HEK293 (cell line): ENCODE measurements at regions not wholly inside any gene's neighbourhood (a gene's known extent, or its start where the extent isn't known, plus 50 kb on each side); places are given as distances from the start of the nearest gene placed in this dataset.

Experiments used
- CTCF ChIA-PET: fragments of 350-600 bp; formaldehyde crosslinking; extraction: SDS; loops from one replicate; lab custom pipeline; 2021; ENCODE audit warnings: antibody characterized with exemption; lab: Yijun Ruan, JAX
- POLR2A ChIA-PET: fragments of 300-600 bp; formaldehyde crosslinking; extraction: SDS; loops from one replicate; lab custom pipeline; 2020; ENCODE audit warnings: antibody characterized with exemption, inconsistent platforms; lab: Yijun Ruan, JAX
- H3K27ac ChIP-seq: fragments of 200-500 bp; sonication (Bioruptor generic); 2 replicates; pipeline ENCODE4 v1.5.1; 2014; ENCODE audit warnings: low read depth, low read length, control low read depth, inconsistent platforms; ENCODE audit errors: extremely low read depth
- H3K36me3 ChIP-seq, 2 experiments: fragments of 200-500 bp in 1 of 2; sonication (Bioruptor generic) in 1 of 2; 1 replicate in 1 of 2; 2 replicates in 1 of 2; pipeline ENCODE4 v1.5.1; 2014 to 2017; ENCODE audit warnings: inconsistent platforms in 2 of 2, low read length in 2 of 2; ENCODE audit not compliant: control insufficient read depth in 2 of 2, insufficient read depth in 1 of 2
- H3K4me1 ChIP-seq: fragments of 200-500 bp; sonication (Bioruptor generic); 2 replicates; pipeline ENCODE4 v1.5.1; 2014; ENCODE audit warnings: mild to moderate bottlenecking, low read length, inconsistent platforms; ENCODE audit not compliant: control insufficient read depth, insufficient read depth
- H3K4me3 ChIP-seq: 2 replicates; pipeline ENCODE4 v1.5.1; 2011; ENCODE audit warnings: low read depth, mild to moderate bottlenecking, control low read depth, low read length, moderate library complexity
- H3K9me3 ChIP-seq: fragments of 200-500 bp; sonication (Bioruptor generic); 2 replicates; pipeline ENCODE4 v1.5.1; 2014; ENCODE audit warnings: low read depth, low read length, inconsistent platforms; ENCODE audit not compliant: control insufficient read depth, insufficient read depth
- FEZF1 ChIP-seq: fragments of 450-650 bp; formaldehyde crosslinking; IDR thresholded peaks from 2 replicates; pipeline ENCODE4 v1.5.1; 2016; ENCODE audit warnings: missing biosample characterization, missing genetic modification characterization
- HOXC10 ChIP-seq: sonication (generic); formaldehyde crosslinking; IDR thresholded peaks from 2 replicates; pipeline ENCODE4 v1.8.1; 2023; ENCODE audit warnings: mild to moderate bottlenecking, missing genetic modification reagents
- KLF8 ChIP-seq: fragments of 450-650 bp; formaldehyde crosslinking; IDR thresholded peaks from 2 replicates; pipeline ENCODE4 v1.5.1; 2016; ENCODE audit warnings: missing biosample characterization, missing genetic modification characterization
- MZF1 ChIP-seq: fragments of 450-650 bp; formaldehyde crosslinking; IDR thresholded peaks from 2 replicates; pipeline ENCODE4 v1.5.1; 2017; ENCODE audit warnings: missing biosample characterization, missing genetic modification characterization, borderline replicate concordance
- PATZ1 ChIP-seq: fragments of 450-650 bp; formaldehyde crosslinking; IDR thresholded peaks from 2 replicates; pipeline ENCODE4 v1.5.1; 2016; ENCODE audit warnings: missing biosample characterization, missing genetic modification characterization
- RBAK ChIP-seq: fragments of 450-650 bp; formaldehyde crosslinking; IDR thresholded peaks from 2 replicates; pipeline ENCODE4 v1.5.1; 2016; ENCODE audit warnings: missing biosample characterization, missing genetic modification characterization
- SETDB1 ChIP-seq: IDR thresholded peaks from one replicate; pipeline ENCODE4 v1.6.1; 2017; ENCODE audit warnings: mild to moderate bottlenecking, low read length, moderate library complexity, mixed read lengths; ENCODE audit not compliant: insufficient read length
- SP7 ChIP-seq: fragments of 450-650 bp; formaldehyde crosslinking; IDR thresholded peaks from 2 replicates; pipeline ENCODE4 v1.5.1; 2016; ENCODE audit warnings: missing biosample characterization, missing genetic modification characterization
- ZNF133 ChIP-seq: fragments of 450-650 bp; formaldehyde crosslinking; IDR thresholded peaks from 2 replicates; pipeline ENCODE4 v1.5.1; 2016; ENCODE audit warnings: missing biosample characterization, missing genetic modification characterization
- ZNF140 ChIP-seq: fragments of 450-650 bp; formaldehyde crosslinking; IDR thresholded peaks from 2 replicates; pipeline ENCODE4 v1.5.1; 2016; ENCODE audit warnings: missing biosample characterization, missing genetic modification characterization
- ZNF239 ChIP-seq: fragments of 450-650 bp; formaldehyde crosslinking; IDR thresholded peaks from 2 replicates; pipeline ENCODE4 v1.5.1; 2016; ENCODE audit warnings: missing biosample characterization, missing genetic modification characterization
- ZNF248 ChIP-seq: fragments of 450-650 bp; formaldehyde crosslinking; IDR thresholded peaks from 2 replicates; pipeline ENCODE4 v1.5.1; 2017; ENCODE audit warnings: missing biosample characterization, missing genetic modification characterization
- ZNF335 ChIP-seq: fragments of 450-650 bp; formaldehyde crosslinking; conservative IDR thresholded peaks from 2 replicates; pipeline ENCODE4 v1.5.1; 2016; ENCODE audit warnings: missing biosample characterization, missing genetic modification characterization
- ZNF398 ChIP-seq: fragments of 450-650 bp; formaldehyde crosslinking; IDR thresholded peaks from 2 replicates; pipeline ENCODE4 v1.5.1; 2017; ENCODE audit warnings: missing biosample characterization, missing genetic modification characterization
- ZNF423 ChIP-seq: fragments of 450-650 bp; formaldehyde crosslinking; IDR thresholded peaks from 2 replicates; pipeline ENCODE4 v1.5.1; 2016; ENCODE audit warnings: missing biosample characterization, missing genetic modification characterization
- ZNF433 ChIP-seq: fragments of 450-650 bp; formaldehyde crosslinking; IDR thresholded peaks from 2 replicates; pipeline ENCODE4 v1.5.1; 2016; ENCODE audit warnings: missing biosample characterization, missing genetic modification characterization, low read depth
- ZNF529 ChIP-seq: fragments of 450-650 bp; formaldehyde crosslinking; IDR thresholded peaks from 2 replicates; pipeline ENCODE4 v1.5.1; 2017; ENCODE audit warnings: missing genetic modification characterization, missing biosample characterization; ENCODE audit not compliant: insufficient replicate concordance
- ZNF555 ChIP-seq: fragments of 450-650 bp; formaldehyde crosslinking; conservative IDR thresholded peaks from 2 replicates; pipeline ENCODE4 v1.5.1; 2017; ENCODE audit warnings: missing biosample characterization, mild to moderate bottlenecking, missing genetic modification characterization, inconsistent platforms
- ZNF830 ChIP-seq: fragments of 450-650 bp; IDR thresholded peaks from 2 replicates; pipeline ENCODE4 v1.5.0; 2018; ENCODE audit warnings: missing biosample characterization, missing genetic modification characterization, low read depth, mild to moderate bottlenecking, moderate library complexity
- ZNF837 ChIP-seq: fragments of 450-650 bp; formaldehyde crosslinking; IDR thresholded peaks from 2 replicates; pipeline ENCODE4 v1.5.1; 2016; ENCODE audit warnings: missing biosample characterization, missing genetic modification characterization
- ZSCAN30 ChIP-seq: fragments of 450-650 bp; IDR thresholded peaks from 2 replicates; pipeline ENCODE4 v1.5.1; 2018; ENCODE audit warnings: missing biosample characterization, mild to moderate bottlenecking, missing genetic modification characterization, moderate library complexity
- ZSCAN5A ChIP-seq: fragments of 450-650 bp; formaldehyde crosslinking; IDR thresholded peaks from 2 replicates; pipeline ENCODE4 v1.5.1; 2016; ENCODE audit warnings: missing biosample characterization, missing genetic modification characterization

DNA sequence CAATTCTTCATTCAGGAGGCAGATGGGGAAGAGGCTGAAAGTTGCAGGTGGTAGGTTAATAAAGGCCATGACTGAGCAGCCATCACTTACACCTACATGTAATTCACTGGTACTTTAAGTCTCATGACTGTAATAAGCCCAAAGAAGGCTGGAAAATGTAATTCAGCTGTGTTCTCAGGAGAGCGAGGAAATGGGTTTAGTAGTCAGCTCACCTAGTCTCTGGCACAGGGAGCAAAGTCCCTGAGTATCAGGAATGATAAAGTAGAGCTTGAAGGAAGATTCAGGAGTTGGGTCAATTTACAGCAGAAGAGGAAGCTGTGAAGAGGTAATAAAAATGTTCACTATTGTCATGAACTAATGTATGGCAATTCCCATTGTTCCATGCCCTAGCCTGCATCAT, 393.4 kb upstream of the KAZN start:
- TF ChIP-seq ZNF529 (tag by site-specific recombination) (no peak), KLF8 (tag by site-specific recombination) (no peak), RBAK (tag by site-specific recombination) (no peak), ZSCAN30 (tag by site-specific recombination) (no peak), ZNF239 (tag by site-specific recombination) (no peak)
- ChIA-PET CTCF (no interaction called here), POLR2A (no interaction called here)
- H3K27ac ChIP-seq, result no peak overlapping the region
- no peaks in the 10 kb centered on the region for H3K36me3 ChIP-seq
- no peaks in the 10 kb centered on the region for H3K9me3 ChIP-seq
- H3K4me3 ChIP-seq, result no peak overlapping the region
- H3K4me1 ChIP-seq, result no peaks in the 10 kb centered on the region

DNA sequence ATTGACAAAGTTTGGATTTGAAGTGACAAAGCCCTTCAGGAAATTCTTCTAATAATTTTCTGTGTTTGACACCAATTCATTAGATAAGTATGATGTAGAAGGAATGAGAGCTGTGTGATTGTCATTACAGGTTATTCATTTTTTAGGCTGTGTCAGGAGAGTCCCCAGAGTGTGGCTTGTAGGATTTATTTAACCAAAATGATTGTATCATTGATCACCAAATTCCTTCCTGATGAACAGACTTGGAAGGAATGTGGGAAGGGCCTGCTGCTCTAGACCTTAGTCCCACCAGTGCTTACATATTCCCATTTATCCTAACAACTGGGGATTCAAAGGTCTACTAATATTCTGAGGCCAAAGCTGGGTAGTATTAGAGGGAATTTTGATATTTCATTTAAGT, 383.3 kb upstream of the KAZN start:
- ChIA-PET POLR2A (interaction anchor here (0.5 kb wide), 1 partner anchor 692 kb away, joined by 4 read pairs; no protein-coding TSS in a partner anchor), CTCF (no interaction called here)
- no peak overlapping the region for H3K4me3 ChIP-seq
- H3K36me3 ChIP-seq, result no peaks in the 10 kb centered on the region
- H3K27ac ChIP-seq, result no peak overlapping the region
- H3K4me1 ChIP-seq, result no peaks in the 10 kb centered on the region
- no peak for TF ChIP-seq ZNF555
- H3K9me3 ChIP-seq, result no peaks in the 10 kb centered on the region

DNA sequence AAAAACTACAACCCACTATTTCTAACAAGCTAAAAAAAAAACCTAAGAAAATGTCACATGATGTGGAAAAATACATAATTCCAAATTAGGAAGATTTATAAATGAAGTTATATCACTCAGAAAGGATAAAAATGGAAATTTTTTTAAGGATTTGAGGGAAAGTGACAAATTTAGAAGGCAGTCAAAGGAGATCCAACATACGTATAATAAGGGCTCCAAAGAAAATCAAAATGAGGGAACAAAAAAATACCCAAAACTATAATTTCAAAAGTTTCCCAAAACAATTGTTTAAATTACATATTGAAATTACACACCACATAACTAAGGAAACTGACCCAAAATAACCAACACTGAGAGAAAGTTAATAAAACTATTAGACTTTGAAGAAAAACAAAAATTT, 381.1 kb upstream of the KAZN start:
- POLR2A ChIA-PET, result no interaction called here
- no peak overlapping the region for H3K4me3 ChIP-seq
- TF ChIP-seq ZNF423, result no peak
- TF ChIP-seq SETDB1, result peak; percentile 95
- no peak for TF ChIP-seq MZF1 (tag by site-specific recombination)
- no peak for TF ChIP-seq ZNF140 (tag by site-specific recombination)
- peak; percentile 90 for TF ChIP-seq ZNF133 (tag by site-specific recombination)
- no peak for TF ChIP-seq FEZF1
- TF ChIP-seq SP7 (tag by site-specific recombination), result no peak
- TF ChIP-seq, all 188 proteins: peak for 2
- CTCF ChIA-PET, result no interaction called here
- H3K27ac ChIP-seq, result no peak overlapping the region
- no peaks in the 10 kb centered on the region for H3K36me3 ChIP-seq
- H3K4me1 ChIP-seq, result no peaks in the 10 kb centered on the region
- H3K9me3 ChIP-seq, result no peaks in the 10 kb centered on the region

DNA sequence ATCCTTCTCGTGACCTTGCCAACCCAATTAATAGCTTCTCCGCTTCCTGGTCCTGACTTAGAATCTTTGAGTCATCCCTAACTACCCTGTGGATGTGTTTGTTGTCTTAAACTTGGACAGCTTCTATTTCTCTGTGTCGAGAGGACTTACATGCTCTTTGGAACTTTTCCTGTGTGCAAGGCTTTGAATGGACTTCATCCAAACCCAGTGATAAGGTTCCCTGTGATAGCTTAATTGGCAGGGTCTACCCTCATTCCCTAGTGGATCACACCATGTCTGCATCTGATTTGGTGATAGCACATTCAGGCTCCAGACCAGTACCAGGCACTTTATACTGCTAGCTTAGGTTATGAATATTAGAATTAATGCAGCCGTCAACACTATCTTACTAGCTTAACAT, 378.2 kb upstream of the KAZN start:
- Histone ChIP-seq H3K9me3 (no peaks in the 10 kb centered on the region), H3K4me3 (no peak overlapping the region), H3K4me1 (no peaks in the 10 kb centered on the region), H3K36me3 (no peaks in the 10 kb centered on the region), H3K27ac (no peak overlapping the region)
- POLR2A ChIA-PET, result no interaction called here
- CTCF ChIA-PET, result interaction anchor here (0.6 to 0.8 kb wide), 3 partner anchors 19 to 106 kb away, joined by 3 read pairs; no protein-coding TSS in a partner anchor
- TF ChIP-seq ZNF830 (tag by site-specific recombination), result no peak
- no peak for TF ChIP-seq ZSCAN5A (tag by site-specific recombination)
- TF ChIP-seq PATZ1 (tag by site-specific recombination), result no peak
- TF ChIP-seq ZNF433 (tag by site-specific recombination), result no peak
- TF ChIP-seq ZNF398 (tag by site-specific recombination), result no peak
- no peak for TF ChIP-seq HOXC10 (CRISPR knock-in tag)
- no peak for TF ChIP-seq ZNF248 (tag by site-specific recombination)
- TF ChIP-seq ZNF335 (tag by site-specific recombination), result no peak
- TF ChIP-seq SP7 (tag by site-specific recombination), result no peak
- no peak for TF ChIP-seq ZNF837 (tag by site-specific recombination)
